PC-3 (cell line): ENCODE measurements at regions not wholly inside any gene's neighbourhood (a gene's known extent, or its start where the extent isn't known, plus 50 kb on each side); places are given as distances from the start of the nearest gene placed in this dataset.
A peak's percentile ranks its signal among the peaks of the same experiment; 100 is the strongest.

Experiments
- ATAC-seq: fragments of 200-7000 bp; cut with Tn5 transposase; 2 replicates; pipeline ENCODE4 v1.9.1; 2020; ENCODE audit warnings: mild to moderate bottlenecking, moderate library complexity
- BruUV-seq: library from RNA; stranded (reverse); fragments of 400-500 nt; replicated peaks from 2 replicates; lab custom pipeline; 2021; lab: Mats Ljungman, UMichigan
- CTCF ChIA-PET: fragments of 300-600 bp; sonication (Branson Sonifier 250); formaldehyde crosslinking; loops from one replicate; lab custom pipeline; 2022; ENCODE audit warnings: antibody characterized with exemption; lab: Charles Lee
- POLR2A ChIA-PET: fragments of 300-600 bp; sonication (Branson Sonifier 250); formaldehyde crosslinking; loops from one replicate; lab custom pipeline; 2022; ENCODE audit warnings: antibody characterized with exemption; ENCODE audit not compliant: unreplicated experiment; lab: Charles Lee
- DNase-seq: peaks from one replicate; pipeline ENCODE4 v3.0.0-alpha.2; 2015
- H2AFZ ChIP-seq: fragments of 300-600 bp; sonication (generic); 2 replicates; pipeline ENCODE4 v1.6.0; 2016; ENCODE audit warnings: antibody characterized with exemption, low read length
- H3F3A ChIP-seq: fragments of 300-600 bp; sonication (generic); one replicate; pipeline ENCODE4 v1.6.0; 2017; ENCODE audit warnings: antibody characterized with exemption, low read length, control low read depth, mild to moderate bottlenecking; ENCODE audit not compliant: unreplicated experiment
- H3K27ac ChIP-seq: fragments of 300-600 bp; sonication (generic); 2 replicates; pipeline ENCODE4 v1.5.1; 2016; ENCODE audit warnings: mild to moderate bottlenecking, low read length
- H3K27me3 ChIP-seq: fragments of 300-600 bp; sonication (generic); 2 replicates; pipeline ENCODE4 v1.6.1; 2016; ENCODE audit warnings: low read length, mixed read lengths
- H3K36me3 ChIP-seq: fragments of 300-600 bp; sonication (generic); 2 replicates; pipeline ENCODE4 v1.6.1; 2016; ENCODE audit warnings: low read depth, mixed run types, low read length, mixed read lengths
- H3K4me1 ChIP-seq: fragments of 300-600 bp; sonication (generic); 2 replicates; pipeline ENCODE4 v1.5.1; 2016; ENCODE audit warnings: low read length; ENCODE audit not compliant: insufficient read depth
- H3K4me2 ChIP-seq: fragments of 300-600 bp; sonication (generic); 2 replicates; pipeline ENCODE4 v1.6.0; 2016; ENCODE audit warnings: low read length
- H3K4me3 ChIP-seq: fragments of 300-600 bp; sonication (generic); 2 replicates; pipeline ENCODE4 v1.5.1; 2016; ENCODE audit warnings: mild to moderate bottlenecking, low read length, mixed read lengths
- H3K79me2 ChIP-seq: fragments of 300-600 bp; sonication (generic); 2 replicates; pipeline ENCODE4 v1.6.1; 2017; ENCODE audit warnings: low read length, mixed read lengths
- H3K9ac ChIP-seq: fragments of 300-600 bp; sonication (generic); 2 replicates; pipeline ENCODE4 v1.6.0; 2016; ENCODE audit warnings: mild to moderate bottlenecking, low read length
- H3K9me2 ChIP-seq: fragments of 300-600 bp; sonication (generic); replicated peaks from 2 replicates; pipeline ENCODE4 v1.6.1; 2016; ENCODE audit warnings: mixed run types, low read length, mixed read lengths
- H3K9me3 ChIP-seq: fragments of 300-600 bp; sonication (generic); 2 replicates; pipeline ENCODE4 v1.6.1; 2016; ENCODE audit warnings: low read length, mixed read lengths
- H4K20me1 ChIP-seq: fragments of 300-600 bp; sonication (generic); 2 replicates; pipeline ENCODE4 v1.6.1; 2016; ENCODE audit warnings: low read length, mixed read lengths
- CTCF ChIP-seq: fragments of 300-600 bp; sonication (generic); conservative IDR thresholded peaks from 2 replicates; pipeline ENCODE4 v1.5.1; 2017; ENCODE audit warnings: antibody characterized with exemption, low read depth, mild to moderate bottlenecking, low read length
- EZH2 ChIP-seq: fragments of 300-600 bp; sonication (generic); IDR thresholded peaks from one replicate; pipeline ENCODE4 v1.6.1; 2017; ENCODE audit warnings: antibody characterized with exemption, mild to moderate bottlenecking, low read length; ENCODE audit not compliant: unreplicated experiment
- EZH2phosphoT487 ChIP-seq: fragments of 300-600 bp; sonication (generic); IDR thresholded peaks from 2 replicates; pipeline ENCODE4 v1.6.1; 2018; ENCODE audit warnings: mild to moderate bottlenecking, antibody characterized with exemption, low read length, borderline replicate concordance
- intact Hi-C: fragments of 100-400 bp; cut with micrococcal nuclease; formaldehyde crosslinking; loops from 2 replicates; pipeline ENCODE4 v1.9.0; 2023

DNA sequence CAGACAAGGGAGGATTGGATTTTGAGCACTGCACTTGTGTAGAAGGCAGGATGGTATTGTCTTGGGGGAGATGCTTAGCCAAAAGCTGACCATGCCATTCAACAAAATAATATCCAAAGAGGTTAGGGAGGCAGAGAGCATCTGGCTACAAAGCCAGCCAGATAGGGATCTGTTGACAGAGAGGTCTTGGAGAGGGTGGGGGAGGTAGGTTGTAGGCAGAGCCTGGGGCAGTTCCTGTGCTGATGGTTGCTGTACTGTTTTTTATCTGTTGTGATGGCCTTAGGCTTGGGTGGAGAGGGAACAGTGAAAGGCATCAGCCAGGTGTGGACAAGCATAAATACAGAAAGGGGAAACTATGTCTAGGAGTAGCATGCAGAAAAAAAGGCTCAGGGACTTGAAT, 100.9 kb downstream of the AQP4 start:
- TF ChIP-seq EZH2phosphoT487: no peak
- TF ChIP-seq EZH2: no peak
- no peak for TF ChIP-seq CTCF
- Histone ChIP-seq H3K79me2 (no peaks in the 10 kb centered on the region), H3K9me2 (no peaks in the 10 kb centered on the region), H3K27me3 (no peaks in the 10 kb centered on the region), H4K20me1 (no peaks in the 10 kb centered on the region), H3K9me3 (no peaks in the 10 kb centered on the region), H2AFZ (no peak overlapping the region), H3K27ac (no peak overlapping the region), H3K4me2 (no peak overlapping the region), H3K36me3 (no peaks in the 10 kb centered on the region), H3K4me3 (no peak overlapping the region), H3K9ac (no peak overlapping the region), H3K4me1 (no peaks in the 10 kb centered on the region), H3F3A (no peaks in the 10 kb centered on the region)
- intact Hi-C loops: no loop called here
- no peak; the same call in 1 of the 2 replicates for ATAC-seq
- ChIA-PET CTCF (no interaction called here), POLR2A (no interaction called here)
- DNase-seq: peak; percentile 26
- BruUV-seq: no TSS peak

GRCh38 chr18:26764177-26764576, 101.3 kb downstream of the AQP4 start:
- Histone ChIP-seq H3K36me3 (no peaks in the 10 kb centered on the region), H2AFZ (no peak overlapping the region), H3F3A (no peaks in the 10 kb centered on the region), H3K9me2 (no peaks in the 10 kb centered on the region), H3K9me3 (no peaks in the 10 kb centered on the region), H3K4me1 (no peaks in the 10 kb centered on the region), H3K27ac (no peak overlapping the region), H3K9ac (no peak overlapping the region), H3K79me2 (no peaks in the 10 kb centered on the region), H4K20me1 (no peaks in the 10 kb centered on the region), H3K27me3 (no peaks in the 10 kb centered on the region), H3K4me2 (no peak overlapping the region), H3K4me3 (no peak overlapping the region)
- intact Hi-C loops: no loop called here
- ChIA-PET CTCF (no interaction called here), POLR2A (no interaction called here)
- TF ChIP-seq EZH2phosphoT487 (no peak), CTCF (no peak), EZH2 (no peak)
- no TSS peak for BruUV-seq
- ATAC-seq: no peak
- DNase-seq: no peak

GRCh38 chr18:26763446-26764110, 101.9 kb downstream of the AQP4 start:
- DNase-seq: peak; percentile 12
- no TSS peak for BruUV-seq
- Histone ChIP-seq H3K9me2 (no peaks in the 10 kb centered on the region), H3K4me3 (no peak overlapping the region), H3K4me1 (no peaks in the 10 kb centered on the region), H3F3A (no peaks in the 10 kb centered on the region), H3K27me3 (no peaks in the 10 kb centered on the region), H3K36me3 (no peaks in the 10 kb centered on the region), H4K20me1 (no peaks in the 10 kb centered on the region), H3K9me3 (no peaks in the 10 kb centered on the region), H3K4me2 (no peak overlapping the region), H3K27ac (no peak overlapping the region), H3K79me2 (no peaks in the 10 kb centered on the region), H3K9ac (no peak overlapping the region), H2AFZ (no peak overlapping the region)
- no peak for ATAC-seq
- intact Hi-C loops: no loop called here
- CTCF ChIA-PET: no interaction called here
- POLR2A ChIA-PET: no interaction called here
- no peak for TF ChIP-seq CTCF
- no peak for TF ChIP-seq EZH2phosphoT487
- no peak for TF ChIP-seq EZH2
